DOHH2 (cell line): ENCODE measurements at regions not wholly inside any gene's neighbourhood (a gene's known extent, or its start where the extent isn't known, plus 50 kb on each side); places are given as distances from the start of the nearest gene placed in this dataset.

ENCODE experiments used
- EZH2phosphoT487 ChIP-seq: fragments of 200-600 bp; sonication (generic); IDR thresholded peaks from 2 replicates; pipeline ENCODE4 v1.6.1; 2017; ENCODE audit warnings: borderline replicate concordance, mild to moderate bottlenecking, antibody characterized with exemption, low read length, moderate library complexity, mixed read lengths
- TF ChIP-seq, protein P1 (sequence below): fragments of 200-600 bp; sonication (generic); IDR thresholded peaks from one replicate; pipeline ENCODE4 v1.5.1; 2014; ENCODE audit warnings: antibody characterized with exemption, mild to moderate bottlenecking, low read depth, low read length; ENCODE audit not compliant: poor library complexity, severe bottlenecking

DNA sequence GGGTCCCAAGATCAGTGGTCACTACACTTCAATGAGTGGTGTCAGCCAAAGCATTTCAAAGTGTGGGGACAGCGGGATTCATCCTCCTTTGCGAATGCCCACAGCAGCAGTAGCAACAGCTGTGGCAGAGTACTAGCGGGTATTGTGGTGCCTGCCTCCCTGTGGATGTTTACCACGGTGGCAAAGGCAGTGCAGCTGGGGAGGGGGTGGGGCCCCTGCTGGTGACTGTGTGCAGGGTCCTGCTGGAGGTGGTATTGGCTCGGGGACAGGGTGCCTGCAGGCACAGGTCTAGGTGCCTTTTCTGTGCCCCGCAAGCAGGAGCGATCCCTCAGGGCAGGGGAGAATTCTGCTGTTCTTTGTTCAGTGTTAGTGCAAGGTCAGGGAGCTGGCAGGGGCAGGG lies 415.7 kb downstream of the USP25 start:
- TF ChIP-seq, protein P1, sequence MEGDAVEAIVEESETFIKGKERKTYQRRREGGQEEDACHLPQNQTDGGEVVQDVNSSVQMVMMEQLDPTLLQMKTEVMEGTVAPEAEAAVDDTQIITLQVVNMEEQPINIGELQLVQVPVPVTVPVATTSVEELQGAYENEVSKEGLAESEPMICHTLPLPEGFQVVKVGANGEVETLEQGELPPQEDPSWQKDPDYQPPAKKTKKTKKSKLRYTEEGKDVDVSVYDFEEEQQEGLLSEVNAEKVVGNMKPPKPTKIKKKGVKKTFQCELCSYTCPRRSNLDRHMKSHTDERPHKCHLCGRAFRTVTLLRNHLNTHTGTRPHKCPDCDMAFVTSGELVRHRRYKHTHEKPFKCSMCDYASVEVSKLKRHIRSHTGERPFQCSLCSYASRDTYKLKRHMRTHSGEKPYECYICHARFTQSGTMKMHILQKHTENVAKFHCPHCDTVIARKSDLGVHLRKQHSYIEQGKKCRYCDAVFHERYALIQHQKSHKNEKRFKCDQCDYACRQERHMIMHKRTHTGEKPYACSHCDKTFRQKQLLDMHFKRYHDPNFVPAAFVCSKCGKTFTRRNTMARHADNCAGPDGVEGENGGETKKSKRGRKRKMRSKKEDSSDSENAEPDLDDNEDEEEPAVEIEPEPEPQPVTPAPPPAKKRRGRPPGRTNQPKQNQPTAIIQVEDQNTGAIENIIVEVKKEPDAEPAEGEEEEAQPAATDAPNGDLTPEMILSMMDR = no peak
- no peak for TF ChIP-seq EZH2phosphoT487
